Endothelial cell of hepatic sinusoid (primary cell): ENCODE measurements at regions not wholly inside any gene's neighbourhood (a gene's known extent, or its start where the extent isn't known, plus 50 kb on each side); places are given as distances from the start of the nearest gene placed in this dataset.

Source experiments
- in situ Hi-C: cut with HindIII; loops from 2 replicates; pipeline ENCODE4 v1.10.0; 2017; ENCODE audit warnings: low sequenced_read_pairs

DNA sequence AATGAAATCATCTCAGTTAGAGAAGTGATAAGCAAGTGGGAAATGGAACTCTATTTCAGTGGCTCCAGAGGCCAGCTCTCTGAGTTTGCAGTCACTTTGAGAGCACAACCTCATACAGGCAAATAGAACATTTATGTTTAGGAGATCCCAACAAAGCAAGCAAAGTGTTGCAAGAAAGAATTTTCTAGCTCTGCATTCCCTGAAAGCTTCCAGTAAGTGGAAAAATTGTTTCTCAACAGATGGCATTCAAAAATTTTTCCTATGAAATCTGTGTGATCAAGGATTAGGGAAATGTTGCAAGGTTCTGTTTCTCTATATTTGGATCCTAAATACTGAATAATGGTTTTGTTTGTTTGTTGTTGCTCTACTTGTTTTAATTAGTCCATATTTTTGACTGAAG, 764.2 kb upstream of the ZNF608 start:
- in situ Hi-C loops, result no loop called here

DNA sequence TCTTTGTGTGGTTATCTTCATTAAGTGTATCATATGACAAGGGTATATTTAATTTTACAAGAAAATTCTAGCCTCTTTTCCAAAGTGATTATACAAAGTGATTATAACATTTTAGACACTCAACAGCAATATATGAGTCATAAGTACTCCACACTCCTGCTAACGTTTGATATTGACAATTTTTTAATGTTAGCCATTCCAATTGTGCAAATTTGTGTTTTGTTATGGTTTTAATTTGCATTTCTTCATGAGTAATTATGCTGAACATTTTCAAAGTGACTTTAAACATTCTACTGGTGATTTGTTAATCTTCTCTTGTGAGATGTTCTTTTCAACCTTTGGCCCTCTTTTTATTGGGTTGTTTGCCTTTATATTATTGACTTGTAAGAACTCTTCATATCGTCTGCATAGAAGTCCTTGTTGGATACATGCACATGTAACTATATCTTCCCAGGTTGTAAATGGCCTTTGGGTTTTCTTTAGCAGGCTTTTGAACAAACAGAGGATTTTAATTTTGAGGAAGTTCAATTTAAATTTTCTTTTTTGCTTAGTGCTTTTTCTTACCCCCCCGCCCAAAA, 771.6 kb upstream of the ZNF608 start:
- in situ Hi-C loops, result no loop called here

DNA sequence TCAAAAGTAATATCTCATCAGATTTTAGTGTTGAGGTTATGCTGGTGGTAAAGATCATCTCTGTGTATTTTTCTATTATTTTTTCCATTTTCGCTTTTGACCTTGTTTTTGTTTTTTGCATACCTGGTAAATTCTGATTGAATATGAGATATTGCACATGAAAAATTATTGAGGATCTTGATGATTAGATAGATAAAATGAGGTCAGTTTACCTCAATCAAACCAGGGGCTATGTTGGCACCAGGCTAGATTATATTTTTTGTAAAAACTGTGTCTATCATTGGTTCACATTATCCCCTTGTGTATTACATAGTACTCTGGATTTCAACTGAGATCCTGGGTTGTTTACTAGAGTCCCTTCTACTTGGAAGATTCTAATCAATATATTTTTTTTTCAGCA, 774.9 kb upstream of the ZNF608 start:
- in situ Hi-C loops, result no loop called here

DNA sequence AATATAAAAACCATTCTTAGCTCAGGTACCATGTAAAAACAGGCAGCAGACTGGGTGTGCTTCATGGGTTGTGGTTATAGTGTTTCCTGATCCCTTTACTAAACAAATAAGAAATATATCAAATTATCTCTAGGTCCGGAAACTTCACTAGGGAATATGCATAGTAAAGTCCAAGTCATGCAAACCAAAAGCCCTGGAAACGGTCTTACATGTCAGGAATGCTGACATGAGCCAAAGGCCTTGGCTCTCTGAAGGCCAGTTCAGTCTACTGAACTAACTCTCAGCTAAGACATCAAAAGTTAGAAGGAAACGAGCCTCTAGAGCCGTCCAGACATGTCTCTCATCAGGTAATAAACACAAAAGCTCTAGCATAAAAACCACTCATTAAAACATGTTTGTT, 778.9 kb upstream of the ZNF608 start:
- in situ Hi-C loops, result no loop called here

DNA sequence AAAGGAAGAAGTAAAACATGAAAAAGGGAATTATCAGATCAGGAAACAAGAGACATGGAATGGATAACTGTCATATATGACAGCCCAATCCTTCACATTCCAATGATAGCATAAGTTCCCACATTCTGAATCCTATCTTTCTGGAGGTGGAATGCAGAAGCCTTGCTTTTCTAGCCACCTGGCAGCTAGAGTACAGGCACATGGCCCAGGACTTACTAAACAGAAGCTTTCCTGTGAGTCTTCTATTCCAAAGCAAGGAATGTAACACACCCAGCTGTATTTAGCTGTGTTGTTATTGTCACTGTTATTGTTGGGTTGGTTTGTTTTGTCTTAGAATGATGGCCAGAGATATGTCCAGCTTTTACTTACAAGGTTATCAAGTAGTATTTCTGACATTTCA, 780.5 kb upstream of the ZNF608 start:
- in situ Hi-C loops, result no loop called here

DNA sequence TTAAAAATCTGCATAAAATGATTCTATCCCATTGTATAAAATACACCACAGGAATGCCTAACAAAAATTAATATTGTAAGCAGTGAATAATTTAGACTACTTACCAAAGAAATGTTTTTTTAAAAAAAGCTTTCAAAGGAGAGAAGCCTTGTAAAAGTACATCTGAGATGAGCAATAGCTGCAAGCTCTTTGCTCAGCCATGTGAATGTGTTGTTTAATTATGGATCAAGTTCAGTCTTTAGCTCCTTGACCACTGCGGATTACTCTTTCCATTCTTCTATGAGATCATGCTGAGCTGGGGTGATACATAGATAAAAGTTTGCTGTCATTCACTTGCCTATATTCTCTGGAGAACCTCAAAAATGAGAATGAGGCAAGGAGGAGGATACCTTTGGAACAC, 782.4 kb upstream of the ZNF608 start:
- in situ Hi-C loops, result no loop called here

DNA sequence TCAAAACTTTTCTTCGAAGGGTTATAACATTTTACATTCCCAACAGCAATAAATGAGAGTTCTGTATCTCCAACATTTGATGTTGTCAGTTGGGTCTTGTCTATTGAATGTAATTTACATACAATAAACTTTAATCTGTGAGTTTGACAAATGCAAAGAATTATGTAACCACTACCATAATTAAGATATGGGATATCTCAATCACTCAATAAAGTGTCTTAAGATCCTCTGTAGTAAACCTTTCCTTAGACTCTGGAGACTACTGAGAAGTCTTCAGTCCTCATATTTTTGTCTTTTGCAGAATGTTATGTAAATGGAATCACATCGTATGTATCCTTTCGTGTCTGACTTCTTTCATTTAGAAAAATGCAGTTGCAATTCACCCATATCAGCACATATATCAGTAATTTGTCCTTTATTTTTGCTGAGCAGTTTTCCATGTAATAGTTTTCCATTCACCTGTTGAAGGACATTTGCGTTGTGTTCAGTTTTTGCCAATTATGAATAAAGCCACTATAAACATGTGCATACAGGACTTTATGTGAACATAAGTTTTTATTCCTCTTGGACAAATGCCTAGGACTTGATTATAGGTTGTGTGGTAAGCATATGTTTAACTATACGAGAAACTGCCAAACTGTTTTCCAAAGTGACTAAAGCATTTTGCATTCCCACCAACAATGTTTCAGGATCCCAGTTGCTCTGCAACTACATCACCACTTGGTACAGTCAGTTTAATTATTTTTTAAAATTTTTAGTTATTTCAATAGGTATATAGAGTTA, 784.6 kb upstream of the ZNF608 start:
- in situ Hi-C loops, result no loop called here

DNA sequence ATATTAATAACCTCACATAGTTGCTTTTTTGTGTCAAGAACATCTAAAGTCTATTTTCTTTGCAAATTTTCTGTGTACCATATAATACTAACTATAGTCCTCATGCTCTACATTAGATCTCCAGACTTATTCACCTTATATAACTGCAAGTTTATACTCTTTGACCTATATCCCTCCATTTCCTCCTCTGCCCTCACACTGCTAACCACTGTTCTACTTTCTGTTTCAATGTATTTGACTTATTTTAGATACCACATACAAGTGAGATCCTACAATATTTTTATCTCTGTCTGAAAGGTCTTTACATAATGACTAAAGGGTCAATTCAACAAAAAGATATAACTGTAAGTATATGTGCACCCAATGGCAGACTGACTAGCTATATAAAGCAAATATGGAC, 789.7 kb upstream of the ZNF608 start:
- in situ Hi-C loops, result no loop called here

DNA sequence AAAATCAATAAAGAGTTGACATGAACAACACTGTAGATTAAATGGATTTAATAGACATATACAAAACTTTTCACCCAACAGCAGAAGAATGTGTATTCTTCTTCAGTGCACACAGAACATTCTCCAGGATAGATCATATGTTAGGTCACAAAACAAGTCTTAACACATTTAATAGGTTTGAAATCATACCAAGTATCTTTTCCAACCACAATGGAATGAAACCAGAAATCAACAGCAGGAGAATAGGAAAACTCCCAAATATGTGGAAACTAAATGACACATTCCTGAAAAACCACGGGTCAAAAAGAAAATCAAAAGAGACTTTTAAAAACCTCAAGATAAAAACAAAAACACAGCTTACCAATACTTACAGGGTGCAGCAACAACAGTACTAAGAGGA, 790.1 kb upstream of the ZNF608 start:
- in situ Hi-C loops, result no loop called here

DNA sequence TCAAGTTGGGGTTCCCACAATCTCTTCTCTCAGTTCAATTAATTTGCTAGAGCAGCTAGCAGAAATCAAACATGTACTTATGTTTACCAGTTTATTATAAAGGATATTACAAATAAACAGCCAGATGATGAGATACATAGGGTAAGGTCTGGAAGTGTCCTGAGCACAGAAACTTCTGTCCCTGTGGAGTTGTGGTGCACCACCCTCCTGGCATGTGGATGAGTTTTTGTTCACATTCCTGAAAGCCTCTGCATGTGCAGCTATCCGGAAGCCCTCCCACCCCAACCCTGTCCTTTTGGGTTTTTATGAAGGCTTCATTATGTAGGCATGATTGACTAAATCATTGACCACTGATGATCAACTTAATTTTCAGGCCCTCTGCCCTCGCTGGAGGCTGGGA, 791.2 kb upstream of the ZNF608 start:
- in situ Hi-C loops, result no loop called here

DNA sequence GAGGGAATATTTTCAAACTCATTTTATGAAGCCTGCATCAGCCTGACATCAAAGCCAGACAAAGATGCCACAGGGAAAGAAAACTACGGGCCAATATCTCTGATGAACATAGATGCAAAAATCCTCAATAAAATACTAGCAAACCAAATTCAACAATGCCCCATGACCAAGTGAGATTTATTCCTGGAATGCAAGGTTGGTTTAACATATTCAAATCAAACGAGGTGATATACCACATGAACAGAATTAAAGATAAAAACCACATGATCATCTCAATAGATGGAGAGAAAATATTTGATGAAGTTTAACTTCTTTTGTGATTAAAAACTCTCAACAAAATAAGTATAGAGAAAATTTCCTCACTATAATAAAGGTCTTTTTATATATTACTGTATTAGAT, 792.0 kb upstream of the ZNF608 start:
- in situ Hi-C loops, result no loop called here

DNA sequence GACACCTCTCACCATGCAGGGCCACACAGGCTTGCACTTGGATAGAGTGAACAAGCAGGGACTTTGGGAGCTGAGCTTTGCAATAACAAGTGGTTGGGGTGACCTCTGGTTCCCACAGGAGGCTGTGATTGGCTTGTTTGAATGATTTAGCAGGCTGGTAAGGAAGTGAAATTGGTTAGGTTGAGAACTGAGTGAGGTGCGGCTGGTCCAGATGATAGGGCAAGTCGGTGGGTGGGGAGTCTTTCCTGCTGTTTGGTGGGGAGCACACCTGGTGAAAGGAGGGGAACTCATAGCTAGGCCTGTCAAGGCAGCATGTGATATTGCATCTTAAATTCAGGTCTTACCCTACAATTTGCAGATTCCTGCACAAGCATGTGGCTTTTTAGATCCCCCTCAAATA, 794.6 kb upstream of the ZNF608 start:
- in situ Hi-C loops, result no loop called here

DNA sequence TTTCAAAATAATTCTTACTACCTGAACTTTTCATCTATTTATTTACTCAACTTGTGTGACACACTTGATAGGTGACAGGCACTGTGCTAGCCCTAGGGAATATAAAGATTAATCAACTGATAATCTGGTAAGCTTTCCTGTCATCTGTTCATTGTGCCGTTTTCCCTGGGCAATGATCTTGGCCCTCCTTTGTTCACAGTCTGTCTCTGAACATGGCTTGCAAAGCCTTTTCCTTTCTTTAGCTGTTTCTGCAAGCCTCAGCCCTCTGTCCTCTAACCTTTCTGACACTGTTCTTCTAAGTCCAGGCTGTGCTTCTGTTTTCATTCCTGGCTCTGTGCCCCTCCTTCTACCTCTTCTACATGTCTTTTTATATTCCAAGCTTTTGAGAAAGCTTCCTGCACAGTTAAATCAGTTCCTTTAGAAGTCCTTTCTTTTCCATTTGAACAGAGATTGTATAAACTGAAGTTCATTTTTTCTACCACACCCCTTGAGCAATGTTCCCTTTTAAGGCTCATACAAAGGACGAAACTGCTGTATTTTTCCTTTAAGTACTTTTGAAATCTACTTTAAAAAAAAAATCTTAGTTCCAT, 803.0 kb upstream of the ZNF608 start:
- in situ Hi-C loops, result no loop called here

DNA sequence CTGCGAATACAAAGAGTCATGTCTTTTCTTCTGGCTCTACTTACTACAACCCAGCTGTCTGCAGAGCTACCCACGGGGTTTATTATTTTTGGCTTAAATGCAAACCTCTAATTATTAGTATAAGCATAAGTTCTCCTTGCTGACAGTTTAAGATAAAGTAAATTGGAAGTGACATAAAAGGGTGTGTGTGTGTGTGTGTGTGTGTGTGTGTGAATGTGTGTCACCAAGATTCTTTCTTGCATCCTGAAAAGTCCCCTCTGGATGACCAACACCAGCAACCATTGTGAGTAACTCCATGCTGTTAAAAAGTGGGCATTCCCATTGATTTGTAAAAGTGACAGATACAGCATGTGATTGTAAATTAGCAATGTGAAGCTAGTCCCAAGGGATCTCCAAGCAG, 803.8 kb upstream of the ZNF608 start:
- in situ Hi-C loops, result no loop called here

DNA sequence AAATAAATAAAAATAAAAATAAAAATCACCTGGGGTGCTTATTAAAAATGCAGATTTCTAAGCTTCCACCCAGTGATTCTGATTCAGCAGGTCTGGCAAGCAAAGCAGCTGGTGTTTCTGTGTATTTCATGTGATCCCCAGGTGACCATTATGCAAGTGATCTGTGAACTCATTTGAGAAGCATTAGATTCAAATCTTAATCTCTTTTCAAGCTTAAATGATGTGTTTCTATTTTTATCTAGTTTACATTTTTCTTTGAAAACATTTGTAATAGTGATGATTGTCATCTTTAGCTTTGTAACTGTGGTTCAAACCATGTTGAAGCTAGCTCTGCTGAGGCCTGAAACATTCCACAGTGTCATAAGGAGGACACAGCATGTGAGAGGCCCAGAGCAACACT, 804.8 kb upstream of the ZNF608 start:
- in situ Hi-C loops, result no loop called here

DNA sequence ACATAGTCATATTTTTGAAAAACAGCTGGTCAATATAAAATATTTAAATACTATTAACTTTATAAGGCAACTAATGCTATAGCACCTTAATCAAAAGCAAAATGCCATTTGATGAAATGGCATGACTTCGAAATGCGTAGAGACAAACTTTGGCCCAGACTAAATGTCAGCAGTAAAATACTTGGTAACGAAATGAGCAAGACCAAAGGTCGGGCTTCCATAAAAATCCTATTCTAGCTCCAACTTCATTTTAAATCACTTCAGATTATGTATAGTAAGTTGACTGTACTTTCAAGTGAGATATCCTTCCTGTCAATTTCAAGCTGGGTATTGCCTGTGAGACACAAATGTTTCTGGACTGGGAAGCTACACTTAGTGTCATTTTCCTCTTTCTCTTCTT, 805.4 kb upstream of the ZNF608 start:
- in situ Hi-C loops, result no loop called here

DNA sequence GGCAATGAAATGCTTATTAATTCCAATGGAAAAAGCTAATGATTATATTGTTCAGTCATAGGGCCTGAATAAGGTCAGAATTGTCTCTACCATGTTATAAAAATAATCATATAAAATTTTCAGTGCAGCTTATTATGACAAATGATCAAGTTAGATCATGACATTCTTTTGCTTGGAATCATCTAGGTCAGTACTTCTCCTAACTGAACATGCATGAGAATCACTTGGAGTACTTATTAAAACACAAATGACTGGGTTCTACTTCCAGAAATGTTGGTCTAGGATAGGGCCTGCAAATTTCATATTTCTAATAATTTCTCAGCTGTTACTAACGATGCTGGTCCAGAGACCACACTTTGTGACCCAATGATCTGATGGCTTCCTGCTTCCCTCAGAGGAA, 806.0 kb upstream of the ZNF608 start:
- in situ Hi-C loops, result no loop called here

DNA sequence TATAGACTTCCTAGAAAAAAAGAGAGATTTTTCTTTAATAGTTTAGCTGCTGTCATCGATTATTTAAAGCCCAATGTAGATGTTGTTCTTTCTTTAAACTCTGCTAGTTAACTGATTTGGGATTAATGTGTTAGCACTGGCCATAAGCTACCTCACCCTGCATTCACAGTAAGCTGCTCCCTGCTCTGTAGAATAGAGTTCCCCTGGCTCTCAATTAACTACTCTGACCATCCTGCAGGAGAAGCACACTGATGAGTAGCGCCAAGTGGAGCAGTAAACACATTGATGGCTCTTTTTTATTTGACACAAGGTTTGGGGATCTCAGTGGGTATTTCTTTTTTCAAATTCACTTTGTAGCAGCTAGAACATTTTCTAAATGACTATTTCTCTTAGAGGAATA, 807.9 kb upstream of the ZNF608 start:
- in situ Hi-C loops, result no loop called here

DNA sequence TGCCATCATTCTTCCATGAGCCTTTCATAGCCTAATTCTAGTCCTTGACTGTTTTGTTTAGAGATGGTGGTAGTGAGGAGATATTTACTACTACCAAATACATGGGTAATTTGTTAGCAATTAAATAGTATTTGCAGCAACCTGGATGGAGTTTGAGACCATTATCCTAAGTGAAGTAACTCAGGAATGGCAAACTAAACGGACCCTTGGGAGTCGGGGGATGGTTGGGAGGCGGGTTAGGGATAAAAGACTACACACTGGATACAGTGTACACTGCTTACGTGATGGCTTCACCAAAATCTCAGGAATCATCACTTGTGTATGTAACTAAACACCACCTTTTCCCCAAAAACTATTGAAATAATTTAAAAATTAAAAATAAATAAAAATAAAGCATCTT, 809.2 kb upstream of the ZNF608 start:
- in situ Hi-C loops, result no loop called here

DNA sequence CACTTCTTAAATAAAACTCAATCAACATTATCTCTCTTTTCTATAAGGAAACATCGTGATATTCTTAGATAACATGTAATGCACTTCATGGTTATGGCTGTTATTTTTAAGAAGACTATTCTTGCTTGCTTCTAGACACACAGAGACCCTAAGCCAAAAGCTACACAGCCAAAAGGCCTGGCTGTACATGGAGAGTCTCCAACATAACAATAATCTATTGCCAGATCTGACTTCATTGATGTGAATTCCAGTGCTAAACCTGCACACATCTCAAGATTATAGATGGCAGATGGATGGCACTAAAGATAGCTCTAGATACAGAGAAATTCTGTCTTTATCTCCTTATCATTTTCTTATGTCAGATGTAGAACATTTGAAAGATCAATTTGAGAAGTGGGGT, 811.6 kb upstream of the ZNF608 start:
- in situ Hi-C loops, result no loop called here

DNA sequence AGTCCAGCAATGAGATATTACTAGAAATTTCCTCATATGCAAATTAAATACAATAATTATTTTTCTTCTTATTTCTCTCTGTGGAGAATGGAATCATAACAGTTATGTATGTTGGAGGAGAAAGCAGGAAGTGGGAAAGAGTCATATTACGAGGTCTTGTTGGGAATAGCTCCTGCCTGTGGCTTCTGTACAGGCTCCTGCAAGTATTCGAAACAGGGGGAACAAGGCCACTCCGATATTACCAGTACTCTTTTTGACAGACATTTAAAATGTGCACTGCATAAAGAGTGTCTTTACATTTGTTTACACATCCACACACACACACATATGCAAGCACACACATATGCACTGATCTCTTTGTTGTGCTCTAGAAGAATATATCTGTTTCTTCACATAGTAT, 812.0 kb upstream of the ZNF608 start:
- in situ Hi-C loops, result no loop called here

DNA sequence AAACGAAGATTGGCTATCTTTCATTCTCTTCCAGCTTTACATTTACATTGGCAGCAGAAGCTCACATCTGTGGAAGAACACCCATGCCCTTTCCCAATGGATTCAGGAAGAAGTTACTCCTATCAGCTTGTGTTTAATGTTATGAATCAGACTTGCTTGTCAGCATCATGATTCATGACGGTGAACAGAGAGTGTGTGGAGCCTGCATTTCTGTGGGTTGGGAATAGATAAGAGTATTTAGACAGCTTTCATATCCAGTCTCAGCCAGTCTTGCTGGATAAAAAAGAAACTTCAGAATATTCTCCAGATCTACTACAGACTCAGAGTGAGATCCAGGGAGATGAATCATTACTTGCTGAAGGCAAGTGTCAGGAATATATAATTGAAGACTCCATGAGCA, 812.9 kb upstream of the ZNF608 start:
- in situ Hi-C loops, result no loop called here
